HFF-Myc (cell line): ENCODE measurements at regions not wholly inside any gene's neighbourhood (a gene's known extent, or its start where the extent isn't known, plus 50 kb on each side); places are given as distances from the start of the nearest gene placed in this dataset.

Experiments used
- DNase-seq: peaks from one replicate; pipeline ENCODE4 v3.0.0-alpha.2; 2011; ENCODE audit warnings: low read depth; ENCODE audit errors: extremely low read depth
- H3K4me3 ChIP-seq: replicated peaks from 2 replicates; pipeline ENCODE4 v1.5.1; 2011; ENCODE audit warnings: low read depth, mild to moderate bottlenecking, control low read depth, low read length
- CTCF ChIP-seq: IDR thresholded peaks from 2 replicates; pipeline ENCODE4 v1.5.1; 2012; ENCODE audit warnings: mild to moderate bottlenecking, low read depth, low read length, control low read depth; ENCODE audit errors: missing control alignments

GRCh38 chr2:13558368-13558767, 841.6 kb downstream of the TRIB2 start:
- no peak for DNase-seq
- TF ChIP-seq CTCF = no peak
- no peak overlapping the region for H3K4me3 ChIP-seq

- no peak overlapping the region for H3K4me3 ChIP-seq
- TF ChIP-seq CTCF = no peak
- no peak for DNase-seq
These were observed 843.6 kb downstream of the TRIB2 start for GRCh38 chr2:13560322-13560721.

GRCh38 chr2:13572466-13572865, 855.7 kb downstream of the TRIB2 start:
- no peak overlapping the region for H3K4me3 ChIP-seq
- no peak for TF ChIP-seq CTCF
- DNase-seq = no peak

GRCh38 chr2:13574831-13575230, 858.1 kb downstream of the TRIB2 start:
- no peak for DNase-seq
- TF ChIP-seq CTCF = no peak
- no peak overlapping the region for H3K4me3 ChIP-seq

GRCh38 chr2:13576406-13577036, 859.8 kb downstream of the TRIB2 start:
- TF ChIP-seq CTCF = no peak
- DNase-seq = no peak
- no peak overlapping the region for H3K4me3 ChIP-seq

- H3K4me3 ChIP-seq = no peak overlapping the region
- TF ChIP-seq CTCF = no peak
- no peak for DNase-seq
These were observed 861.8 kb downstream of the TRIB2 start for GRCh38 chr2:13578547-13578946.

- no peak for DNase-seq
- TF ChIP-seq CTCF = no peak
- no peak overlapping the region for H3K4me3 ChIP-seq
These were observed 864.7 kb downstream of the TRIB2 start for GRCh38 chr2:13581471-13581870.
